SK-N-SH treated with all-trans-retinoic acid at 6 μM for 48 hours (cell line): ENCODE measurements at regions not wholly inside any gene's neighbourhood (a gene's known extent, or its start where the extent isn't known, plus 50 kb on each side); places are given as distances from the start of the nearest gene placed in this dataset.

ENCODE experiments used
- ATAC-seq: fragments of 200-7000 bp; cut with Tn5 transposase; 3 replicates; pipeline ENCODE4 v1.9.1; 2020; ENCODE audit warnings: mild to moderate bottlenecking, moderate library complexity
- ARNTL ChIP-seq: fragments of 450-650 bp; formaldehyde crosslinking; IDR thresholded peaks from 2 replicates; pipeline ENCODE4 v1.5.0; 2020; ENCODE audit warnings: low read depth, mild to moderate bottlenecking, moderate library complexity, borderline replicate concordance
- BACH2 ChIP-seq: fragments of 250-450 bp; sonication (Bioruptor Pico); IDR thresholded peaks from 2 replicates; pipeline ENCODE4 v1.9.0; 2021; ENCODE audit warnings: mild to moderate bottlenecking, borderline replicate concordance
- CREB5 ChIP-seq: fragments of 250-450 bp; sonication (Bioruptor Pico); IDR thresholded peaks from 2 replicates; pipeline ENCODE4 v1.5.1; 2020; ENCODE audit warnings: low read depth, mild to moderate bottlenecking, moderate library complexity
- CSDC2 ChIP-seq: fragments of 250-450 bp; sonication (Bioruptor Pico); IDR thresholded peaks from 2 replicates; pipeline ENCODE4 v1.5.0; 2020; ENCODE audit warnings: mild to moderate bottlenecking, moderate library complexity
- ESRRG ChIP-seq: fragments of 250-450 bp; sonication (Bioruptor Pico); IDR thresholded peaks from 2 replicates; pipeline ENCODE4 v1.6.1; 2021; ENCODE audit warnings: mild to moderate bottlenecking
- GLIS3 ChIP-seq: fragments of 250-450 bp; sonication (Bioruptor Pico); IDR thresholded peaks from 2 replicates; pipeline ENCODE4 v1.5.0; 2020; ENCODE audit warnings: mild to moderate bottlenecking, moderate library complexity
- ISL1 ChIP-seq: fragments of 250-450 bp; sonication (Bioruptor Pico); IDR thresholded peaks from 2 replicates; pipeline ENCODE4 v2.1.2; 2022; ENCODE audit warnings: mild to moderate bottlenecking, moderate library complexity
- OSR1 ChIP-seq: fragments of 250-450 bp; sonication (Bioruptor Pico); IDR thresholded peaks from 2 replicates; pipeline ENCODE4 v1.8.0; 2022; ENCODE audit warnings: moderate library complexity, mild to moderate bottlenecking, inconsistent platforms
- PATZ1 ChIP-seq: fragments of 250-450 bp; sonication (Bioruptor Pico); IDR thresholded peaks from 2 replicates; pipeline ENCODE4 v1.8.0; 2020; ENCODE audit warnings: mild to moderate bottlenecking, moderate library complexity, borderline replicate concordance
- POU6F1 ChIP-seq: fragments of 250-450 bp; sonication (Bioruptor Pico); IDR thresholded peaks from 2 replicates; pipeline ENCODE4 v1.8.0; 2021; ENCODE audit warnings: low read depth, mild to moderate bottlenecking, moderate library complexity, borderline replicate concordance
- PPARA ChIP-seq: fragments of 250-450 bp; sonication (Bioruptor Pico); IDR thresholded peaks from 2 replicates; pipeline ENCODE4 v1.5.0; 2020; ENCODE audit warnings: mild to moderate bottlenecking, borderline replicate concordance
- RARB ChIP-seq: fragments of 250-450 bp; sonication (Bioruptor Pico); IDR thresholded peaks from 2 replicates; pipeline ENCODE4 v1.8.0; 2021; ENCODE audit warnings: mild to moderate bottlenecking, moderate library complexity
- SNAI2 ChIP-seq: fragments of 250-450 bp; sonication (Bioruptor Pico); IDR thresholded peaks from 2 replicates; pipeline ENCODE4 v1.5.0; 2020; ENCODE audit warnings: mild to moderate bottlenecking, moderate library complexity
- TCF4 ChIP-seq: fragments of 250-450 bp; sonication (Bioruptor Pico); IDR thresholded peaks from 2 replicates; pipeline ENCODE4 v1.8.0; 2021; ENCODE audit warnings: mild to moderate bottlenecking, moderate library complexity, borderline replicate concordance
- TOX ChIP-seq: fragments of 250-450 bp; sonication (Bioruptor Pico); IDR thresholded peaks from 2 replicates; pipeline ENCODE4 v1.8.0; 2021; ENCODE audit warnings: mild to moderate bottlenecking, moderate library complexity, borderline replicate concordance
- TSHZ2 ChIP-seq: fragments of 250-450 bp; sonication (Bioruptor Pico); IDR thresholded peaks from 2 replicates; pipeline ENCODE4 v1.5.0; 2020; ENCODE audit warnings: mild to moderate bottlenecking, moderate library complexity
- ZC3H10 ChIP-seq: fragments of 250-450 bp; sonication (Bioruptor Pico); IDR thresholded peaks from 2 replicates; pipeline ENCODE4 v1.5.1; 2021; ENCODE audit warnings: mild to moderate bottlenecking, moderate library complexity
- ZFP3 ChIP-seq: fragments of 250-450 bp; sonication (Bioruptor Pico); IDR thresholded peaks from 2 replicates; pipeline ENCODE4 v1.5.0; 2020; ENCODE audit warnings: mild to moderate bottlenecking, moderate library complexity
- ZNF565 ChIP-seq: fragments of 450-650 bp; formaldehyde crosslinking; conservative IDR thresholded peaks from 2 replicates; pipeline ENCODE4 v1.5.0; 2020; ENCODE audit warnings: low read depth, mild to moderate bottlenecking, moderate library complexity
- ZNF70 ChIP-seq: fragments of 450-650 bp; formaldehyde crosslinking; IDR thresholded peaks from 2 replicates; pipeline ENCODE4 v1.5.0; 2020; ENCODE audit warnings: mild to moderate bottlenecking, moderate library complexity

DNA sequence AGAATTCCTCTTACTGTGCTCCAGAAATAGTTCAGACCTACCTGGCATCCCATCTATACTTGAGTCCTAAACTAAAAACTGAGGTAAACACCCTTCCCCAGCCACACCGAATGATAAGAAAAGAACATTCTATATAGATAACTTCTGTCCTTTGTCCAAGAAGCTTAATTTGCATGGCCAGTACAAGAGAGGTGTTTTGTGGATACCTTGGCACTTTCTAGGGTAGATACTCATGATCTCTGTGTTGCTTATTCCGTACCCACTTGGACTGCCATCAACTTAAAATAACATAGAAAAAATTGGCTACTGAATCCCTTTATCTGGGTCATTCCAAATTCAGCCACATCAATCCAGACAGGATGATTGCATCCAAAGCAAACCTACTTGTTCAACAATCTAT, 1050.4 kb downstream of the STIM2 start:
- ATAC-seq = no peak
- TF ChIP-seq TOX (CRISPR knock-in tag) = no peak
- TF ChIP-seq ZNF565 (CRISPR knock-in tag) = no peak
- no peak for TF ChIP-seq RARB
- no peak for TF ChIP-seq ISL1 (CRISPR knock-in tag)
- no peak for TF ChIP-seq ESRRG (CRISPR knock-in tag)
- TF ChIP-seq ZNF70 = no peak
- no peak for TF ChIP-seq PPARA (CRISPR knock-in tag)
- no peak for TF ChIP-seq TSHZ2 (CRISPR knock-in tag)
- no peak for TF ChIP-seq ZFP3 (CRISPR knock-in tag)
- TF ChIP-seq SNAI2 (CRISPR knock-in tag) = no peak
- TF ChIP-seq GLIS3 (CRISPR knock-in tag) = no peak
- no peak for TF ChIP-seq TCF4
- TF ChIP-seq CSDC2 (CRISPR knock-in tag) = no peak
- no peak for TF ChIP-seq CREB5 (CRISPR knock-in tag)
- TF ChIP-seq PATZ1 = no peak
- no peak for TF ChIP-seq POU6F1 (CRISPR knock-in tag)
- TF ChIP-seq ZC3H10 (CRISPR knock-in tag) = no peak
- TF ChIP-seq ARNTL (CRISPR knock-in tag) = no peak
- TF ChIP-seq OSR1 (CRISPR knock-in tag) = no peak
- TF ChIP-seq, all 23 proteins: peak for 0

DNA sequence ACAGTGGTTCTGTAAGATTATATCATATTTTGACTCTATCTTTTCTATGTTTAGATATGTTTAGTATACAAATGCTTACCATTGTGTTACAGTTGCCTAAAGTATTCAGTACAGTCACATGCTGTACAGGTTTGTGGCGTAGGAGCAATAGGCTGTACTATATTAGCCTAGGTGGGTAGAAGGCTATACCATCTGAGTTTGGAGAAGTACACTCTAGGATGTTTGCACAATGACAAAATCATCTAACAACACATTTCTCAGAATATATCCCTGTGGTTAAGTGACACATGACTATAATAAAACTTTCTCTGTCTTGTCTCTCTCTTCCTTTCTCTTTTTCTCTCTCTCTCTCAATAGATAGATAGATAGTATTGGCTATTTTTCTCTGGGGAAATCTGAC, 1053.1 kb downstream of the STIM2 start:
- no peak for ATAC-seq
- no peak for TF ChIP-seq ZC3H10 (CRISPR knock-in tag)
- TF ChIP-seq ARNTL (CRISPR knock-in tag) = no peak
- no peak for TF ChIP-seq POU6F1 (CRISPR knock-in tag)
- TF ChIP-seq RARB = no peak
- no peak for TF ChIP-seq ZNF565 (CRISPR knock-in tag)
- TF ChIP-seq SNAI2 (CRISPR knock-in tag) = no peak
- TF ChIP-seq OSR1 (CRISPR knock-in tag) = no peak
- no peak for TF ChIP-seq ISL1 (CRISPR knock-in tag)
- no peak for TF ChIP-seq TCF4
- TF ChIP-seq ZFP3 (CRISPR knock-in tag) = no peak
- no peak for TF ChIP-seq ZNF70
- no peak for TF ChIP-seq TSHZ2 (CRISPR knock-in tag)
- no peak for TF ChIP-seq GLIS3 (CRISPR knock-in tag)
- TF ChIP-seq ESRRG (CRISPR knock-in tag) = no peak
- TF ChIP-seq PATZ1 = no peak
- TF ChIP-seq TOX (CRISPR knock-in tag) = no peak
- no peak for TF ChIP-seq BACH2 (CRISPR knock-in tag)
- TF ChIP-seq CREB5 (CRISPR knock-in tag) = no peak
